ENCODE measurements at regions not wholly inside any gene's neighbourhood (a gene's known extent, or its start where the extent isn't known, plus 50 kb on each side); places are given as distances from the start of the nearest gene placed in this dataset.

GRCh38 chr4:65976287-65976686 lies 306.0 kb upstream of the EPHA5 start:
- FAIRE-seq, result no peak

GRCh38 chr4:65973186-65973585 lies 302.9 kb upstream of the EPHA5 start:
- FAIRE-seq, result no peak

GRCh38 chr4:65971686-65972085 lies 301.4 kb upstream of the EPHA5 start:
- no peak for FAIRE-seq

GRCh38 chr4:65968831-65969558 lies 298.7 kb upstream of the EPHA5 start:
- FAIRE-seq, result no peak

- no peak for FAIRE-seq
Measured at GRCh38 chr4:65960751-65961150, 290.5 kb upstream of the EPHA5 start.

GRCh38 chr4:65954416-65954815 lies 284.1 kb upstream of the EPHA5 start:
- FAIRE-seq, result no peak

GRCh38 chr4:65951177-65951576 lies 280.9 kb upstream of the EPHA5 start:
- no peak for FAIRE-seq

- FAIRE-seq, result no peak
Measured at GRCh38 chr4:65943076-65943475, 272.8 kb upstream of the EPHA5 start.

- no peak for FAIRE-seq
Measured at GRCh38 chr4:65924843-65925242, 254.6 kb upstream of the EPHA5 start.

GRCh38 chr4:65923616-65924015 lies 253.3 kb upstream of the EPHA5 start:
- no peak for FAIRE-seq

GRCh38 chr4:65921180-65921579 lies 250.9 kb upstream of the EPHA5 start:
- no peak for FAIRE-seq

GRCh38 chr4:65918872-65919271 lies 248.6 kb upstream of the EPHA5 start:
- no peak for FAIRE-seq

GRCh38 chr4:65918212-65918611 lies 247.9 kb upstream of the EPHA5 start:
- FAIRE-seq, result no peak

GRCh38 chr4:65917486-65917885 lies 247.2 kb upstream of the EPHA5 start:
- FAIRE-seq, result no peak

- no peak for FAIRE-seq
Measured at GRCh38 chr4:65911720-65912119, 241.4 kb upstream of the EPHA5 start.

GRCh38 chr4:65893957-65894755 lies 223.9 kb upstream of the EPHA5 start:
- no peak for FAIRE-seq

- FAIRE-seq, result no peak
Measured at GRCh38 chr4:65893271-65893670, 223.0 kb upstream of the EPHA5 start.

GRCh38 chr4:65880594-65880993 lies 210.3 kb upstream of the EPHA5 start:
- FAIRE-seq, result no peak

- no peak for FAIRE-seq
Measured at GRCh38 chr4:65868096-65868824, 198.0 kb upstream of the EPHA5 start.

- no peak for FAIRE-seq
Measured at GRCh38 chr4:65865489-65865888, 195.2 kb upstream of the EPHA5 start.

- FAIRE-seq, result no peak
Measured at GRCh38 chr4:65861993-65862392, 191.7 kb upstream of the EPHA5 start.

GRCh38 chr4:65845199-65845773 lies 175.0 kb upstream of the EPHA5 start:
- no peak for FAIRE-seq

GRCh38 chr4:65839164-65839931 lies 169.1 kb upstream of the EPHA5 start:
- no peak for FAIRE-seq
